ENCODE measurements at regions not wholly inside any gene's neighbourhood (a gene's known extent, or its start where the extent isn't known, plus 50 kb on each side); places are given as distances from the start of the nearest gene placed in this dataset.
"Not testable (repeated sequence)": the region's sequence is repeated elsewhere in the genome, so short reads cannot be mapped to it uniquely, and the experiment has no call there.

DNA sequence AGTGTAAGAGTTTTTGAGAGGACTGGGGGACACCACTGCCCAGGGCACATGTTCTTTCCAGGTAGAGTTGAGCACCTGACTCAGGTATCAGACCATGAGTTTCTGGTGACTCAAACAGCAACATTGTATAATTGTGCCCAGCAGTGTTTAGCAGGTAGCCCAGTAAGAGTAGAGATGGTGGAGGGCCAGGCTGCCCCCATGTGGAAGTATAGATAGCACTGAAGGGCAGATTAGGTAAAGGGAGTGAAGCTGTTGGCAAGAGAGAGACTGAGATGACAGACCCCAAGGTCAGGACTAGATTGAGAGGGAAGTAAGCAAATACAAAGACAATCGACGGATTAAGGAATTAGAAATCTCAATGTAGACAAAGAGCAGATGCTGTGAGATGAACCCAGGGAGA, 74.6 kb downstream of the TRIM42 start:
- DNase-seq (ENCODE audit: low read depth): no peak

DNA sequence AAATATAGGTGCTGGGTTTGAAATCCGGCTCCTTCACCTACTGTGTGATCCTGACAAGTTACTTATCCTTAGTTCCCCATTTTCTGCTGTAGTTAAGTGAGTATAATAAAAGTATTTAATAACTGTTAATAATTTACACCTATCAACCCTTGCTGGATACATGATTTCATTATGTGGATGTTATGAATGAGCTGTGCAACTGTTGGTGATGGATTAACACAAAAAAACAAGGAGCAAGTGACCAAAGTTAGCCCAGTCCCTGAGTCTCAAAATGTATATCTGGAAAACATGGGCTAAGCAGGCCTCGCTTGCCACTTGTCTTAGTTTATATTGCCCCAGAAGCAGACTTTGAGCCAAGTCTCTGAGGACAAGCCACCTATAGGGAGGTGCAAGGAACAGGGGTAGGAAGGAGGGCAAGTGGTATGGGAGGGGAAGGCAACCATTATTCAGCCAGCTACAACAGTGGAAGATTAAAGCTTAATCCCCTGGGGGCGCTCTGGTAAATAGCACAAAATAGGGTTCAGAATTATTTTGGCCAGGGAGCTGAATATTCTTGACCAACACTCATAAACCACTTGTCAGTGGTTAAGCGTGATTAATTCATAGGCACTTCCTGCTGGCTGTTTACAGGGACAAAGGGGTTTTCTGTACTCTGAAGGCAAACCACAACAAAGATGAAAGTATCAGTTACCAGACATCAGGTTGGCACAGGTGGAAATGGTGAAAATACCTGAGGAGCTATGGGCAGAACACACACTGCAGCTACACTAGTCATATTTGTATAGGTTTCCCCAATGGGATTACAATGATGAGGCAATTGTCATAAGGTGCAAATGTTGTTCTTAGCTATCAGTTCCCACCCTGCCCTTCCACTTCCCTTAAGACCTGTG, 76.2 kb downstream of the TRIM42 start:
- no peak for DNase-seq (ENCODE audit: low read depth)

DNA sequence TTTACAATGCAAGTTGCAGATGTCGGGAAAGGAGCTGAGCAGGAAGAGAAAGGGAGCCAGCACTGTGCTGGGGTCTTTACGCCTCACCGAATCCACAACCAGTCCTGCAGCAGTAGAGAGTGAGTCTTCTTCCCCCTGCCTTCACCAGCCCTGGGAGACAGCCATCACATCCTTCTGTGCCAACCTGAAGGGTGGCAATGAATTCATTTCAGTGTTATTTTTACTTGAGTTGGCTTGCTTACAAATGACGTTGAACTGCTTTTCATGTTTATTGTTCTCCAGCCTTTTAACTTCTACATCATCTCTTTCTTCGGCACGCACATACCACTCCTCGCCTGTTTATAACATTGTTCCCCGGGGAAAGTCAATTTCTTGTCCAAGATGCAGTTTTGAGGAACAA, 77.1 kb downstream of the TRIM42 start:
- no peak for DNase-seq (ENCODE audit: low read depth)

DNA sequence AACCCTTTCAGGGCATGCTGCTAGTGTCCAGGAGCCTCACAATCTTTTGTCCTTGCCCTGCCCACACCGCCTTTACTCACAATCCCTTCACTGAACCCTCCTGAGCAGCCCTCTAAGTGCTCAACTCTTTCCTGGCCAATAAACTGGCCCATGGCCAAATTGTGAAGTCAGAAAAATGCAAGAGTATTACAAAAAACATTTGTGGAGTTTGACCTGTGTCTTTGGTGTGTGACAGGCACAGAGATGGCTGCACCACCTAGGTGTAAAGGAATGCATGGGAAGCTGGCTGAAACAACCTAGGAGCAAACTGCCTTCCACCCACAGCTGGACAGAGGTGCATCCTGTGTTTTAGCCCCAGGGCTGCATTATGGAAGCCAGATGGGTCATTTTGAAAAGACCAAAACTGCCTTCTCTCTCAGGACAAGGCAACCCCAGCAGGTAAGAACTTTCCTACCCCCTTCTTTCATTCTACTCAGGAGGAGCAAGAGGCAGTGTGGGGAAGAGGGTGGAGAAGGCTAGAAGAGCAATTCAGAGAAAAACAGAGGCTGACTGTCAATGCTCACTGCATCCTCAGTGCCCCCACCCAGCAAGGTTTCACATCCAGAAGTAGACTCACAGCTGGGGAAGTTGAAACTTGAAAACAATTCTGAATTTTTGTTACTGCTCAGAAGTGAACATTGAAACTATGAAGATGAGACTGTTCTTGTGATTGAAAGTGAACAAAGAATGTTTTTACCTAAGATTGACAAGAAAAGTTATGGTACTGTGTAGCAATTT, 78.6 kb downstream of the TRIM42 start:
- no peak for DNase-seq (ENCODE audit: low read depth)

DNA sequence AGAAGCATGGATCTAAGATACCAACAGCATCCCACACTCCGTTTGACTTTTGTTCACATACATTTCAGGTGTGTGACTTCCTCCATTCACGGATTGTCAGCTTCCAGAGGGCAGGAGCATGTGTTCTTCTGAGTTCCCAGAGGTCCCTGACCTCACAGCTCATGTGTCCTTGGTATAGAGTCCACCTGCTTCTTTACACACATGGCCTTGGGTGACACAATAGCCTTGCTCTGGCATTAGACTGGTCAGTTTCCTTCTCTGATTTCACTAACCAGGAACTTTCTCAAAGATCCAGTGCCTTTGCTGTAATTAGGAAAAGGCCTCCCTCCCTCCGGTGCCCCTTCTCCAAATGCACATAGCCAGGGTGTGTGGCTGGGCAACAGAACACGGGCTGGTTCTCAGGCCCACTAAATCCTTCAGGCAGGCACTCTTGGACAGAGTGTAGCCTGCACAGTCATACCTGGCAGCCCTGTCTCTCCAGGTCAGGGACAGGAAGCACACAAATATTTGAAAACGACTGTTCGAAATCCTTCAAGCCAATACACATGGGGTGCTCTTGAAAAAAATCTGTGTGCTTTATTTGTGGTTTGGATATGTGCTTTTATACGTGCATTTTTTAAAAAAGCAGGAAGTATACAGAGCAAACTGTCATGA, 81.1 kb downstream of the TRIM42 start:
- no peak for DNase-seq (ENCODE audit: low read depth)

DNA sequence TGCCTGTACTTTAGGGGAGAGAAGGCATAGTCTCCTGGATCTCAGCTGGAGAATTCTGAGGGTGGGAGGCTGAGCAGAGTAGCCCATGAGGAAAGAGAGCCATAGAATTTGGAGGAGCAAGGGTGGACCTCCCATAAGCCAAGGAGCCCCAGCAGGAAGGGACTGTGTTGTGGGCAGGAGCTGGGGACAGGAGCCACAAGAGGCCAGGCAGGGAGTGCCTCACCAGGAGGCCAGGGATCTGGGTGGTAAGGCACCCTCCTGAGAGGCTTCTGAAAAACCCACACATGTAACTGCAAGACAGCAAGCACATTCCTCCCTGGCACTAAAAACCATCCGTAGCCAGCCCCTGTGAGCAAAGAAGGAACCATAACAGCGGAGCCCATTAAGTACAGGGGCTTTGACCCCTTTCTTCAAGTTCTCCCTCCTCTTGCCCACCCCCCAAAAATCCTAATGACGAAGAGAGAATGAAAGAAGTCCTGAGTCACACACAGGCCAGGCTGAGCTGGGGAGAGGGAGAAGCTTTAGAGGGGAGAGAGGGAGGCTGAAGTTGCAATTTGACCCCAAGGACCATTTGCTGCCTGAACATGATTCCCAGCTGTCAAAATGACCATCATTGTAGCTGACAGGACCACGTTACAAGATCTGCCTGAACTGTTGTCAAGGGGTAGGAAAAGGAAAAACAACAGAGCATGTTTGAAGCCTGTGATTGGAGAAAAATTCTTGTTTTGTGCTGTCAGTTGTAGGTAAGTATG, 82.6 kb downstream of the TRIM42 start:
- DNase-seq (ENCODE audit: low read depth): no peak

DNA sequence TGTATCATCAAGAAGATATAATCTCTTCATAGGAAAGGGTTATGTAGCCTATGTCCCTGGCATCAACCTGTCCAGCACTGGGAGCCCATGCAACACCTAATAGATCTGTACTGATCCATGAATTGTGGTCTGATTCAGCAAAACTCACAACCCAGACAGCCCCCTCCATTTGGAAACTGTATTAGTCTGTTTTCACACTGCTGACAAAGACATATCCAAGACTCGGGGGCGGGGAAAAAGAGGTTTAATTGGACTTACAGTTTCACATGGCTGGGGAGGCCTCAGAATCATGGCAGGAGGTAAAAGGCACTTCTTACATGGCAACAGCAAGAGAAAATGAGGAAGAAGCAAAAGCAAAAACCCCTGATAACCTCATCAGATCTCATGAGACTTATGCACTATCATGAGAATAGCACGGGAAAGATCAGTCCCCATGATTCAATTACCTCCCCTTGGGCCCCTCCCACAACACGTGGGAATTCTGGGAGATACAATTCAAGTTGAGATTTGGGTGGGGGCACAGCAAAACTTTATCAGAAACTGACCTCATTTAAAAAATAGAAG, 83.3 kb downstream of the TRIM42 start:
- no peak for DNase-seq (ENCODE audit: low read depth)

DNA sequence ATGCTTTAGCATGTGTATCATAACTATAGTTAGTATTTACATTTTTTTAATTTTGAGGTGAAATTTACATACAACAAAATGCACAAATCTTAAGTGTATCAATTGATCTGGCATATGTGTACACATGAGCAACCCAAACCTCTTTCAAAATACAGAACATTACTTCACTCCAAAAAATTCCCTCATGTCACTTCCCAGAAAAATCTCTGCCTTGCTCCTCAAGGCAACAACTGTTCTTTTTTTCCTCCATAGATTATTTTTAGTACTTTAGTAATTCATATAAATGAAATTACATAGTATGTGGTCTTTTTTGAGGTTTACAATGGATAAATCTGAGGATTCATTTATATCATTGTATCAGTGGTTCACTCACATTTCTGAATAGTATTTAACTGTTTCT, 84.9 kb downstream of the TRIM42 start:
- no peak for DNase-seq (ENCODE audit: low read depth)

DNA sequence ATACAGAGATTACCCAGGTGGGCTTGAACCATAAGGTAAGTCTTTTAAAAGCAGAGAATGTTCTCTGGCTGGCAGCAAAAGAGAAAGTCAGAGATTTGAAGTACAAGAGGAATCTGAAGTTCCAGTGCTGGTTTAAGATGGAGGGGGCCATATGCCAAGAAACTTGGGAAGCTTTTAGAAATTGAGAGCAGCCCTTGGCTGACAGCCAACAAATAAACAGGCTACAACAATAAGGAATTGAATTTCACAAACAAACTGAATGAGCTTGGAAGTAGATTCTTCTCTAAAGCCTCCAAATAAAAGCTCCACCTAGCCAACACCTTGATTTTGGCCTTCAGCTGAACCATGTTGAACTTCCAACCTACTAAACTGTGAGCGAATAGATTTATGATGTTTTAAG, 85.7 kb downstream of the TRIM42 start:
- no peak for DNase-seq (ENCODE audit: low read depth)

DNA sequence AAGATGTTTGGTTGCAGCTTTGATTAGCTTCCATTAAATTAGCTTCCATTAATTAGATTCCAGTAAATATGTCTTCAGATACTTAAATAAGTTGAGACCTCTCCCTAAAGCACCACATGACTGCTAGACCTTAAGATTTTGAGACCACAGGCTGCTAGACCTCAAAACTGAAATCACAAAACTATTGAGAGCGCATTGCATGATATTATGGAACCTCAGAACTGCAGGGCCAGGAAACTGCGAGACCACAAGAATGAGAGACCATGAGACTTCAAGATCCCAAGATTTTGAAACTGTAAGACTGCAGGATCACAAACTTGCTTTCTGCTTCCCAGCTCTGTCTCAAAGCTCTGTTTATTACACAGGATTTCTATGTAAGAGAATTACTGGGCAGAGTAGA, 87.4 kb downstream of the TRIM42 start:
- DNase-seq (ENCODE audit: low read depth): no peak

DNA sequence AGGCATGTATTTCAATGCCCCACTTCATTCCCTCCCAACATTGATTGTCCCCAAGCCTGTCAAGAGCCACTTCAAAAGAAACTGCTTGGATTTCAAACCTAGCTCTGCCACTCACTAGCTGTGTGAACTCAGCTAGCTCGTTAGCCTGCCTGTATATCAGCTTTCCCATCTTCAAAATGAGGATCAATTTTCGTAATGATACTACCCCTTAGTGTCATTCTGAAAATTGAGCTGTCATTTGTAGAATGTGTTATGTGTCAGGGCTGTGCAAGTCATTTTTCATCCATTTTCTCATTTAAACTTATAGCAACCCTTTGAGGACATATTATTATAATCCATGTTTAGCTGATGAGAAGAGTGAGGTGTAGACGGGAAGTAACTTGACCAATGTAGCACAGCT, 88.6 kb downstream of the TRIM42 start:
- no peak for DNase-seq (ENCODE audit: low read depth)

DNA sequence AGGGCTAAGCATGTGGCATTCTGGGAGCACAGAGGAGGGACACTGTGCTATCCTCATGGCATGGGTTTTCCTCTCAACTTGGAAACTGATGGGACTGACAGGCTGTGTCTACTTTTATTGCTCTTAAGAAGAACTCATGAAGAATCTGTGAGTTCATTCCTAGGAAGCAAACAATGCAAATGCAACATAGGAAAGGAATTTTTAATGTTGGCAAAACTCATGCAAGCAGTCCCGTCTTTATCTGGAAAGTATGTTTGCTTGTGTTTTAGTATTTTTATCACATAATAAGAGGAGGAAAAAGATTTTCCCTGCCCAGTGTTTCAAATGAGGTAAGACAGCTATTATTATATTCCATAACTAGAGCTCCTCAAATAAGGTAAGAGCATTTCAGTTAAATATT, 89.7 kb downstream of the TRIM42 start:
- no peak for DNase-seq (ENCODE audit: low read depth)

DNA sequence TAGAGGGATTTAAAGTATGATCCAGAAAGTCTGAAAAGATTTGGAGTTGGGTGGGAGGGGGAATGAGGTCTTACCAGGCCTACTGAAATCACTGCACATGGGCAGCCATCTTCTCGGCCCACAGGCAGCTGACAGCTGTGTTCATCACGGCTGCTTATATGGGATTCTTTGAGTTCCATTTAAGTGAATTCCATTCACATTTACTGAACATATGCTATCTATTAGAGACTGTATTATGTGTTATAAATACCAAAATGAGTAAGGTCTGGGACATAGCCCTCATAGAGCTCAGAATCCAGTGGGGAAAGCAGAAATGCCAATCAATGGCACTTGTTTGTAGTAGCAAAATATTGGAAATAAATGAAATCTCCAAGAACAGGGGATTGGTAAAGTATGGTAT, 91.1 kb downstream of the TRIM42 start:
- DNase-seq (ENCODE audit: low read depth): no peak

DNA sequence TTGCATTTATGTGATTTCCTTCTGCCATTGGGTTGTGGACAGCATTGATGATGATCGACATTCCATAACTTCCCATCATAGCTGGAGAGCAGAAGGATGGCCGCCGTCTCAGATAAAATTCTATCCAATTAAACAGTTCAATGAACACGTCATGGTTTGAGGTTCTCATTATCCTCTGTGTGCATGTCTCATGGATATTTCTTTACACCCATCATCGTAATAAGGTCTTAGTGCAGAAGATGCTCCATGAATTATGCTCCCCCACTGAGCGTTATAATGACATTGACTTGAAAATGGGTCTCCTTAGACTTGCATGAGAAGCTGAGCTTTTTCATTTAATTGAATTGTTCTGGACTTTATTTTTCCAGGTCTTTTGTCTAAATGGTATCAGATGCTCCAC, 92.1 kb downstream of the TRIM42 start:
- no peak for DNase-seq (ENCODE audit: low read depth)

DNA sequence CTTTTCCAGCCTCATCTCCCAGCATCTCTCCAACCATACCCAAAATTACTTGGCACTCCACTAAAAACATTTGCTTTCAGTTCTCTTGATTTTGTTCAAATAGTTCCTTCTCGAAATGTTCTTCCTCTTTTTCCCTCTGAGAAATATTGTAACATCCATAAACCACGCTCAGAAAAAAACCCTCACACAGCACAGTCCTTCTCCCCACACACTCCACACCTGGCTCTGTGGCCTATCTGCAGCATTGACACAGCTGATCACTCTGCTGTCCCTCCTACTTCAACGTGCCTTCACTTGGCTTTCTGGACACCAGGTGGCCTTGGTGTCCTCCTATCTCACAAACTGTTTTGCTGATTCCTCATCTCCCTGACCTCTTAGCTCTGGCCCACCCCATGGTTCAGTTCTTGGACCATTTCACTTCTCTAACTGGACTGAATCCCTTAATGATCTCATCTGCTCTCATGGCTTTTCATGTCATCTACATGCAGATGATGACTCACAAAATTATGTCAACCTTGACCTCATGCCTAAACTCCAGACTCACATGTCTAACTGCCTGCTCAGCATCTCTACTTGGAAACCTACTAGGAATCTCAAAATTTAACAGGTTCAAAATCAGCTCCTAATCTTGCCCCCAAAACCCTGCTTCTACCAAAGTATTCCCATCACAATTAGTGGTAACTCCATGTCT, 93.3 kb downstream of the TRIM42 start:
- no peak for DNase-seq (ENCODE audit: low read depth)

DNA sequence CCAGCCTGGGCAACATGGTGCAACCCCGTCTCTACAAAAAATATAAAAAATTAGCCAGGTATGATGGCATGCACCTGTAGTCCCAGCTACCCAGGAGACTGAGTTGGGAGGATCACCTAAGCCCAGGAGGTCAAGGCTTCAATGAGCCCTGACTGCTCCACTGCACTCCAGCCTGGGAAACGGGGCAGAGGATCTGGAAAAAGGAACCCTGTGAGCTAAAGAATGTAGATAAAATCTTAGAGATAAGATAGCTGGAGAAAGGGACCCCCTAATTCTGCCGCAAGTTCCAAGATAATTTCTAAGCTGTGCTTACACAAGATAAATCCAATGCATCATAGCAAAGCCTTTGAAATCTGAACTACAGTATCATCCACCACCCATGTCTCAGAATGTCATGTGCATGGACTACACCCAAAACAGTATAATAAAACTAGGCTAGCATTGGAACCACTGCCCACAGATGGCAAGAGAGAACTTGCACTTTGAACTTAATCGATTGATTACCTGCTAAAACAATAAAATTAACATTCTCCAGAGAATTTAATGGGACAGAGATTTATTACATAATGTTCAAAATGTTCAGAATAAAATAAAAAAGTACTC, 99.9 kb downstream of the TRIM42 start:
- DNase-seq (ENCODE audit: low read depth): no peak

DNA sequence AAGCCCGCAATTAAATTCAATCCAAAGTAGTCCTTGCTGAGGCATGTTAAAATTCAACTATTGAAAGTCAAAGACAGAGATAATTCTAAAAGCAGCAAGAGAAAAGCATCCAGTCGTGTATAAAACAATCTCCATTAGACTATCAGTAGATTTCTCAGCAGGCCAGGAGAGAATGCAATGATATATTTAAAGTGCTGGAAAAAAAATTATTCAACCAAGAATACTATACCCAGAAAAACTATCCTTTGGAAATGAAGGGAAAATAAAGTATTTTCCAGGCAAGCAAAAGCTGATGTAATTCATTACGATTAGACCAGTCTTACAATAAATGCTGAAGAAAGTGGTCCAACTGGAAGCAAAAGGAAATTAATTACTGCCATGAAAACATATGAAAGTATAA, 113.5 kb downstream of the TRIM42 start:
- DNase-seq (ENCODE audit: low read depth): no peak

DNA sequence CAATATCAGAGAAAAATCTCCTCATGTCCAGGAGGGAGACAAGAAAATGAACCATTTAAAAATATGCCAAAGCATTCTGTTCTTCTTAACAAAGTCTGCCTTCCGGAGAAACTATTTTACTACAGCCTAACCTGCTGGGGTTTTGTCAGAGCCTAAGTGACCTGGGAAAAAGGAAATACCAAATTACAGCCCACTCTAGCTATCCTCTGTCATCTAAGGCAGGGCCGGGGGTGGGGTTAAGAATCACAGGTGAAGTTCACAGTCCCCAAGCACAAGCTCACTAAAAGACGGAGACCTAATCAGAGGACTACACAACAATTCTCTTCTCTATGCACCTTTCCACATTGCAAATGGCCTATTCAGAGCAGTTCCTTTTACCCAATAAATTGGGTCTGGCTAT, 116.6 kb downstream of the TRIM42 start:
- no peak for DNase-seq (ENCODE audit: low read depth)

DNA sequence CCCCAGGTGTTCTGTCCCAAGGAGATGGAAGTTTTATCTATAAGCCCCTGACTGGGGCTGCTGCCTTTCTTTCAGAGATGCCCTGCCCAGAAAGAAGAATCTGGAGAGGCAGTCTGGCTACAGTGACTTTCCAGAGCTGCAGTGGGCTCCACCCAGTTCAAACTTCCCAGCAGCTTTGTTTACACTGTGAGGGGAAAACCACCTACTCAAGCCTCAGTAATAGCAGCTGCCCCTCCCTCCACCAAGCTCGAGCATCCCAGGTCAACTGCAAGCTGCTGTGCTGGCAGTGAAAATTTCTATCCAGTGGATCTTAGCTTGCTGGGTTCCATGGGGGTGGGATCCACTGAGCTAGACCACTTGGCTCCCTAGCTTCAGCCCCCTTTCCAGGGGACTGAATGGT, 125.0 kb downstream of the TRIM42 start:
- not testable (repeated sequence) for DNase-seq (ENCODE audit: low read depth)

DNA sequence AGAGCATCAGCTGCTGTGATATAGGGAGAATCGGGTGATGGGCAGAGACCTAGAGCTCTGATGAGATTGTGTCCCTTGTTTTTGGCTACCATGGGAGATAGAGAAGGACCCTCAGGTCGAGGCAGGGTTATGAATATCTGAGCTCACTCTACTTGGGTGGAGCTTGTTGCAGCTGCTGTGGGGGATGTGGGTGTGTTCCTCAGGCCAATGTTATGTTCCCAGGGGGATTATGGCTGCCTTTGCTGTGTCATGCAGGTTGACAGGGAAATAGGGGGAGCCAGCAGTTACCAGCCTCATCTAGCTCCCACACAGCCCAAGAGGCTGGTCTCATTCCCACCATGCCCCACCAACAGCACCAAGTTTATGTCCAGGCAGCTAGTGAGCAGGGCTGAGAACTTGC, 131.5 kb downstream of the TRIM42 start:
- no peak for DNase-seq (ENCODE audit: low read depth)

All from activated T-cell treated with anti-CD3 and anti-CD28 coated beads for 1 hour (primary cell).